C4-2B (cell line): ENCODE measurements at regions not wholly inside any gene's neighbourhood (a gene's known extent, or its start where the extent isn't known, plus 50 kb on each side); places are given as distances from the start of the nearest gene placed in this dataset.

Experiments
- H3K27ac ChIP-seq: fragments of 450-650 bp; 2 replicates; pipeline ENCODE4 v1.5.1; 2017
- ZFX ChIP-seq: fragments of 450-650 bp; IDR thresholded peaks from 2 replicates; pipeline ENCODE4 v1.6.1; 2017
- TF ChIP-seq, protein P1 (sequence below): fragments of 450-650 bp; conservative IDR thresholded peaks from 2 replicates; pipeline ENCODE4 v1.5.1; 2017; ENCODE audit warnings: mild to moderate bottlenecking

DNA sequence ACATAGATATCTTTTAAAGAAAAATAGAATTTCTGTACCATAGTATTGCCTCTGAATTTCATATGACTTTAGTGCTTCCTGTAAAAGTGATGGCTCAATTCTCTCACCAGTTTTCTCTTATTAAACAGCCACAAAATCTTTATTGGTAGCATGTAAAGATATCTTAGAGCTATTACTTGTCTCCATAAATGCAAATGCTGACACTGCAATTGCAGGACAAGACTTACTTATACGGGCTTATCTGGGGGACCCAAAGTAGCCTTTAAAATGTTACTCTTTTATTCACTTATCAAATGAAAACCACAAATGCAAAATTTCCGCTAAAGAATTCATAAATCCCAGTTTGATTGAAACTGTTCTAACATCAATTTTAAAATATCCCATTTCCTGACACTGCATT is 287.1 kb upstream of the SPTLC3 start:
- no peak overlapping the region for H3K27ac ChIP-seq
- no peak for TF ChIP-seq ZFX
- TF ChIP-seq, protein P1, sequence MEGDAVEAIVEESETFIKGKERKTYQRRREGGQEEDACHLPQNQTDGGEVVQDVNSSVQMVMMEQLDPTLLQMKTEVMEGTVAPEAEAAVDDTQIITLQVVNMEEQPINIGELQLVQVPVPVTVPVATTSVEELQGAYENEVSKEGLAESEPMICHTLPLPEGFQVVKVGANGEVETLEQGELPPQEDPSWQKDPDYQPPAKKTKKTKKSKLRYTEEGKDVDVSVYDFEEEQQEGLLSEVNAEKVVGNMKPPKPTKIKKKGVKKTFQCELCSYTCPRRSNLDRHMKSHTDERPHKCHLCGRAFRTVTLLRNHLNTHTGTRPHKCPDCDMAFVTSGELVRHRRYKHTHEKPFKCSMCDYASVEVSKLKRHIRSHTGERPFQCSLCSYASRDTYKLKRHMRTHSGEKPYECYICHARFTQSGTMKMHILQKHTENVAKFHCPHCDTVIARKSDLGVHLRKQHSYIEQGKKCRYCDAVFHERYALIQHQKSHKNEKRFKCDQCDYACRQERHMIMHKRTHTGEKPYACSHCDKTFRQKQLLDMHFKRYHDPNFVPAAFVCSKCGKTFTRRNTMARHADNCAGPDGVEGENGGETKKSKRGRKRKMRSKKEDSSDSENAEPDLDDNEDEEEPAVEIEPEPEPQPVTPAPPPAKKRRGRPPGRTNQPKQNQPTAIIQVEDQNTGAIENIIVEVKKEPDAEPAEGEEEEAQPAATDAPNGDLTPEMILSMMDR = no peak

DNA sequence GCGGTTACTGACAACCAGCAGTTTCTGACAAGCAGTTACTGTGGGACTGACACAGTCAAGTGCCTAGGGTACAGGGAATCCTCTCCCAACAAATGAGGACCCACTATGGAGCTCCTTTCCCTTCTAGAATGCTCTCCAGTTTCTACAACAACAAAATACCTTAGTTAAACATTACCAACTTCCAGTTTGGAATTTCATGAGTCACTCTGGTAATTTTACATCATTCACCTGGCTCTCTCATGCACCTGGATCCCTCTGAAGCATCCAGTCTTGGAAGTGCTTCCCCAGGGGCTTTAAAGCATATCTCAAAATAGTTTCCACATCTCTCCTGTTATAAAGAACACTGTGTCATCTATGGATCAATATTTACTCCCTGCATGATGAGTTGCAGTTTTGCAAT is 286.7 kb upstream of the SPTLC3 start:
- H3K27ac ChIP-seq = no peak overlapping the region
- no peak for TF ChIP-seq ZFX

DNA sequence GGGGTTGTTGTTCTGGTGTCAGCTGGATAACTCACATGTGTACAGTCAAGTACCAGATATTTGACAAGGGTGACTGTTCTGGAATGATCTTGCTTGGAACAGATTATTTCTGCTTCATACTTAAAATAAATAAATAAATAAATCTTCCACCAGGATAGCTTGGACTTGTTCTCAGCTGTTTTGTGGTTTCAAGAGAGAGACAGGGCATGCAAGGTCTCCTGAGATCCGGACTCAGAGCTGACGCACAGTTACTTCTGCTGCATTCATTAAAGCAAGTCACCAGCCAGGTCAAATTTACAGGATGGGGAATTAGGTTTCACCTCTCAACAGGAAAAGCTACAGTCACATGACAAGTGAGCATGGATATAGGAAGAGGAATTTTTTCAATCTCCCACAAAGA is 285.0 kb upstream of the SPTLC3 start:
- TF ChIP-seq, protein P1 = no peak
- TF ChIP-seq ZFX = no peak
- H3K27ac ChIP-seq = no peak overlapping the region

DNA sequence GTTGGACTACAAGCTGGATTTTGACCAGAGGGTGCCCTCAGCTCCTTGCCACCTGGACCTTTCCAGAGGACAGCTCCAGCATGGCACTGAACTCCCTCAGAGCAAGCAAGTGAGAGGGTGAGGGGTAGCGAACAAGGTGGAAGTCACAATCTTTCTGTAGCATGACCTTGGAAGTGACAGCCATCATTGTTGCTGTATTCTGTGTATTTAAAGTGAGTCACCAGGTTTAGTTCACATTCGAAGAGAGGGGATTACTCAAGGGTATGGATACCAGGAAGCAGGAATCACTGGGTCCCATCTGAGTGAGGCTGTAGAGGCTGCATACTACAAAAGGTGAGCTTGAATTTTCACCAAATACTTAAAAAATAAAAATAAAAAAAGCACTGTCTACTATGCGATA is 280.0 kb upstream of the SPTLC3 start:
- H3K27ac ChIP-seq = no peak overlapping the region
- TF ChIP-seq ZFX = no peak
- TF ChIP-seq, protein P1 = no peak

DNA sequence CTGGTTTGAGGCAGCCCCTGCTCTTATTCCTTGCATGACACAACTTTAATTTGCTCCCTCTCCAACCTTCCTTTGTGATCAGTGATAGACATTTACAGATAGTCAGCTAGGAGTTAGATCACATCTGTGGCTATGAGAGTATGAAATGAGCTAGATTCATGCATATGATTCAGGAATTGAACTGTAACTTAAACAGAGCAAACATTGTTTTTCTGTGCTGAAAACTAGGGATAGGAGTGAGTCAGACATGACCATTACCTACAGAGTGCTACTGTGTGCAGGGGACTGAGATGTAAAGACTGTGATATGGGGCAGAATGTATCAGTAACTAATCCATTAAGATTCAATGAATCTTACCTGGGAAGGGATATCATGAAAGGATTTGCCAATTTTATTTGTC is 279.4 kb upstream of the SPTLC3 start:
- no peak for TF ChIP-seq ZFX
- TF ChIP-seq, protein P1 = no peak

DNA sequence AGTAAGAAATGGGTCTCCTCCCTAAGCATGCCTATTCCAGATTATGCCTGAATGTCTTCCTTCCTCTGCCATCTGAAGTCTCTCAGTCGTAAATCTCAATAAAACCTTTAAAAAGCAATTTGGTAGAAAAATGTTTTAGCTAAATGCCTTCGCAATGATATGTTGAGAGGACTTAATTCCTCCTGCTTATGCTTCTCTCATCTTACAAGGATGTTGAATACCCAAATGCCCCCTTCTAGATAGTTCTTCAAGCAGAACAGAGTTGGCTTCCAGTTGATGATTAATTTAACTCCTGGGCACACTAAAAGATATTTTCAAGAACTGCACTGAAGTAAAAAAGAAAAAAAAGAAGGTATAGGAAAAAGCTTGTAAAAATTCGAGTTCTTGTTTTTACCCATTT is 275.0 kb upstream of the SPTLC3 start:
- TF ChIP-seq, protein P1 = no peak
- no peak for TF ChIP-seq ZFX
- no peak overlapping the region for H3K27ac ChIP-seq

More for the DNA sequence above, 279.4 kb upstream of the SPTLC3 start:
- no peak overlapping the region for H3K27ac ChIP-seq

DNA sequence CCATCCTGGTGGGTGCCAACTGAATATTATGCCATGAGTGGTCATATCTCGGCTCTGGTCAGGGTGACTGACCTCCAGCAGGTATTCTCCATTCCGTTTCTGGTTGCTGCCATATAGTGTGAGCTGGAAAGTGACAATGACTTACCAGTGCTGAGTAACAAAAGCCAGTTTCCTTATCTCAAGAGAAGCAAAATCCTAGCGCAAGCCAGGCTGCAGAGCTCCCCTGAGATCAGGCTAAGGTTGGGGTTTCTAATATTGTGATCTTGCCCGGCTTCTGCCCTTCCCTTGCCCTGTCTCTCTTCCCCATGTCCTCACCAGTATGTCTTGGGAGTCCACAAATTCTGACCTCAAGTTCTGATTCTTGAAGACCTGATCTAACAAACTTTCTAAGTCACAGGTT is 271.3 kb upstream of the SPTLC3 start:
- TF ChIP-seq ZFX = no peak
- TF ChIP-seq, protein P1 = no peak
- no peak overlapping the region for H3K27ac ChIP-seq

DNA sequence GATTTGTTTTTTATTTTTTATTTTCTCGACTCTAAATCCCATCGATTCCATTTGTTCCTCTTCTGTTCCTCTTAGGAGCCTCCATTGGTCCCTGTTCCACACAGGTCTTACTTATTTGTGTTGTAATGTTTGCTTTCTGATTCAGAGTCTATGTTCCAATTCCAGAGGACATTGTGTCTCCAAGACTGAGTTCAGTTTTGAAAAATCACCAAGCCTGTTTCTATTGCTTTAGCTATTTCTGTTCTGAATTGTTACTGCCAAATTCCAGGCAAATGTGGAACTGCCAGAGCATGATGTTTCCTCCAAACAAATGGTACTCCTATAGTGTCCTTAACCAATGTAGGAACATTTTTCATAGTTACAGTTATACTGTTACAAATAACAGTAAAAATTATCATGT is 270.9 kb upstream of the SPTLC3 start:
- H3K27ac ChIP-seq = no peak overlapping the region
- TF ChIP-seq, protein P1 = no peak
- TF ChIP-seq ZFX = no peak
